SHP77 (cell line): ENCODE measurements at regions not wholly inside any gene's neighbourhood (a gene's known extent, or its start where the extent isn't known, plus 50 kb on each side); places are given as distances from the start of the nearest gene placed in this dataset.
"Not testable (repeated sequence)": the region's sequence is repeated elsewhere in the genome, so short reads cannot be mapped to it uniquely, and the experiment has no call there.

Source experiments
- DNase-seq, 2 experiments: peaks; one replicate each; lab custom pipeline; 2025; lab: John Stamatoyannopoulos, UW

DNA sequence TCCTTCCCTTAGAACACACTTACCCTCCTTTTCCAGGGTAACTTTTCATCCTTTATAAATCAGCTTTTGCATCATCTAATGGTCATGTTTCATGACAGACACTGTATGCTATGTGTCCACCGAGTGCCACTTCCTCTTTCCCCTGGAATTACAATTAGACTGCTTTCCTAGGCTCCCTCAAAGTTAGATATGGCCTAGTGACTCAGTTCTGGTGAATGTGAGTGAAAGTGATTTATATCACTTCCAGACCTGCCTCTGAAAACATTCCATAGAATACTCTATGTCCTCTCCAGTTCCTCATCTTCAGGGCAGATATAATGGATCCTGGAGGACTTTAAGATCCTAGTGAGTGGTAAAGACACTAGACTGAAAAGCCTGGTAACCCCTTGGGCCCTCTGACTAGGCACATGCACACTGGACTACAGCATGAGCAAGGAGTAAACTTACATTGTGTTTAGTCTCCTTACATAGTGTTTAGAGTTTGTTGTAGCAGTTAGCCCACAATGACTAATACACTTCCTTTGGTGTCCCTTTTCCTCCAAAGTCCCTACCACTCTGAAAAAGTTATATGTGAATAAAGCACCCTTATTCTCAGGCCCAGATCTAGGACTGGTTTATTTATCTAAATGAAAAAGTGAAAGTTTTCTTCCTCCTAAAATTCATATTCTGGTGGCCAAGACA, 59.3 kb downstream of the GPR88 start:
- no peak for DNase-seq

DNA sequence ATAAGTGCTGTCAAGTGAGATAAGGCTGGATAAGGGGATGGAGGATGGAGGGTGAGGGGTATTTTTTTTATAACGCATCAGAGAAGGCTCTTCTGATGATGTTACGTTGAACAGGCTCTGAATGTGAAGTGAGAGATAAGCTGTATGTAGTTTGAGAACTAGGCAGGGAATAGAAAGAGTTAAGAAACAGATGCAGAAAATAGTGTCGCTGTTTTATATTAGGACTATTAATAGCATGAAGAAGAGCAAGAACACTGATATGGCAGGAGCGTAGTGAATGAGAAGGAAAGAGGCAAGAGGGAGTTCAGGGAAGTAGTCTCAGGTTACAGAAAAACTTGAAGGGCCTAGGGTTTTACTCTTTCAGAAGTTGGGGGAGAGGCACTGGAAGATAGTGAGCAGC, 59.8 kb downstream of the GPR88 start:
- no peak for DNase-seq

DNA sequence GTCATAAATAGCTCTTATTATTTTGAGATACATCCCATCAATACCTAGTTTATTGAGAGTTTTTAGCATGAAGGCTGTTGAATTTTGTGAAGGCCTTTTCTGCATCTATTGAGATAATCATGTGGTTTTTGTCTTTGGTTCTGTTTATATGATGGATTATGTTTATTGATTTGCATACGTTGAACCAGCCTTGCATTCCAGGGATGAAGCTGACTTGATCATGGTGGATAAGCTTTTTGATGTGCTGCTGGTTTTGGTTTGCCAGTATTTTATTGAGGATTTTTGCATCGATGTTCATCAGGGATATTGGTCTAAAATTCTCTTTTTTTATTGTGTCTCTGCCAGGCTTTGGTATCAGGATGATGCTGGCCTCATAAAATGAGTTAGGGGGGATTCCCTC, 62.4 kb downstream of the GPR88 start:
- not testable (repeated sequence) for DNase-seq

DNA sequence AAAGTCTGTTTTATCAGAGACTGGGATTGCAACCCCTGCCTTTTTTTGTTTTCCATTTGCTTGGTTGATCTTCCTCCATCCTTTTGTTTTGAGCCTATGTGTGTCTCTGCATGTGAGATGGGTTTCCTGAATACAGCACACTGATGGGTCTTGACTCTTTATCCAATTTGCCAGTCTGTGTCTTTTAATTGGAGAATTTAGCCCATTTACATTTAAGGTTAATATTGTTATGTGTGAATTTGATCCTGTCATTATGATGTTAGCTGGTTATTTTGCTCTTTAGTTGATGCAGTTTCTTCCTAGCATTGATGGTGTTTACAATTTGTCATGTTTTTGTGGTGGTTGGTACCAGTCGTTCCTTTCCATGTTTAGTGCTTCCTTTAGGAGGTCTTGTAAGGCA, 64.1 kb downstream of the GPR88 start:
- DNase-seq, result not testable (repeated sequence)

DNA sequence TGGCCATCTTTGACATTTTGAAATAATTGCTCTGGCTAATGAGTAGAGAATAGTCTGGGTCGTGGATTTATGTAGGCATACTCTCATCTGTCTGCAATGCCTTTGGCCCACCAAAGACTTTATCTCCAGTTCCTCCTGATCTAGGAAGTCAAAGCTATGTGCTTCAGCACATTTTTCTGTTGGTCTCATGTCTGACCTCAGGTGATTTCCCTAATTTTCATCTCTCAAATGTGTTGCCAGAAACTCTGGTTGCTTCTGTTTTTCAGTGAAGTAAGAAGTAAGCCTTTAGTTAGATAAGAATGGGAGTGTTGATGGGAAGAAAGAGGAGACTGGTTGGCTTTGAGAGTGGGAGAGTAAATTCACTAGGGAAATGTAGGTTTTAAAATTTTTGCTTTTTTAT, 66.4 kb downstream of the GPR88 start:
- DNase-seq, result no peak

DNA sequence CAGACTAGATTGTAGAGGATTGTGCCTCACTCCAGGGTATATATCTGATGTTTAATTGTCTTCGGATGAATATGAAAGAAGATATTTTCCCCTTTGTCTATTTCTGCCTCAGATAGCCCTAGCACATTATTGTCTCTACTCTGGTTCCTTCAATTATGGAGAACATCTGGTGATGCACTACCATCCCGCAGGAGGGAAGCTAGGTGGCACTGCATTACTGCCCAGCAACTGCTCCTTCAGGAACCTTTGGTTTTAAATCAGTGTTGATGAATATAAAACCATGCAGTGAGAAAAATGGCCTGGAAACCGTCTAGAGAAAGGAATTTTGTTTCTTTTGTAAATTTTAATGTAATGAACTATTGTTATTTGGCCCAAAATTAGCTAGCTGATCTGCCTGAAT, 68.5 kb downstream of the GPR88 start:
- DNase-seq, result peak in 1 of 2 experiments; percentile 19

DNA sequence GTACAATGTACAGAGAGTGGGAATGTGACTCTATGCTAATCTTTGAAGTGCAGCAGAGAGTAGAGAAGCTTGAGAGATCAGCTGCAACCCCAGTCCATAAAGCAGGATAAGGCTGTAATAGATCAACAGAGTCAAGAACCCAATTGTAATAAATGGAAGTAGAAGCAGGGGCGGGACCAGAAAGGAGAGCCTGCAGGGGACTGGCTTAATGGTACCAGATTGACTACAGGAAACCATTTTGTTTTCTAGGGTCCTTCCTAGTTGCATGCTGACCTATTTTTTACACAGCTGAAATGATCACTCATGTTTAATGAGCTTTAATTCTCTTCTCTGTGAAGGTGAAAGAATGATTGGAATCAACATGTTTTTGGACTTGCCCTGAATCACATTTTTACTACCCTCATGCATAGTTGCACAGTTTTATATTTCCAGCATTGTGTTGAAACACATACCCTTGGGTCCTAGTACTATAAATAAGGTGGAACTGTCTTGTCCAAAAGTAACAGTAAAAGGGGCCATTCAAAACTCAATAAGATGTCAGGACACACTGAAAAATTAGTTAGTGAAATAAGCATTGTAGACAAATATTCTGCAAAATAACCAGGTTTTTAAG, 69.8 kb downstream of the GPR88 start:
- no peak for DNase-seq

DNA sequence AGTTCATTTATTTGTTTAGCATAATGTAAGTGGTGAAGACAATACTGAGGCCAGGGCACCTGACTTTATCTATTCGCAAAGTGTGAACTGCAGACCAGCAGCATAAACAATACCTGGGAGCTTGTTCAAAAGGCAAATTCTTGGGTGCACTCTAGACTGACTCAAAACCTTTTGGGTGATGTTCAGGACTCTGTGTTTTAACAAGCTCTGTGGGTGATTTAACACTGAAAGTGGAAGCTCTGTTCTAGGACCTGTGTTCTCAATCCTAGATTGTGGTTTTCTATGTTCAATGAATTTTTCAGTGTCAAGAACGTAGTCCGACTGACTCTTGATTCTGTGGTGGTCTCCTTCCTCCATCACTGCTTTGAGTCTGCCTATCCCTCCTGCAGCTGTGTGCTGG, 71.9 kb downstream of the GPR88 start:
- no peak for DNase-seq

DNA sequence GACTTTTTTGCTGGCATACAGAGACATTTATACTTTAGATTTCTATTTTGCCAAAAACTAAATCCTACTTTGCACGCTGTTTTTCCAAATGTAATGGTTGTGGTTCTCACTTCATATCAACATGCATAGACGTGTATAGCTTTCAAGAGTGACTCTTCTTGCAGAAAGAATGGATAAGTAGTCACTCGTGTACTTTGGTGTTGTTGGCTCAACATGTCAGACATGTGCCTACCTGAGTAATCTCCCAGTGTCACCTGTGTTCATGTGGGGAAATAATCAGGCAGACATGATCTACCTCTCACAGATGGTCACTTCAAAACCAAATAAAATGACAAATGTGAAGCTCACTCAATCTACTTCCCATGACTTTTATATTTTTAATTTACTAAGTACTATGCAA, 73.1 kb downstream of the GPR88 start:
- no peak for DNase-seq

DNA sequence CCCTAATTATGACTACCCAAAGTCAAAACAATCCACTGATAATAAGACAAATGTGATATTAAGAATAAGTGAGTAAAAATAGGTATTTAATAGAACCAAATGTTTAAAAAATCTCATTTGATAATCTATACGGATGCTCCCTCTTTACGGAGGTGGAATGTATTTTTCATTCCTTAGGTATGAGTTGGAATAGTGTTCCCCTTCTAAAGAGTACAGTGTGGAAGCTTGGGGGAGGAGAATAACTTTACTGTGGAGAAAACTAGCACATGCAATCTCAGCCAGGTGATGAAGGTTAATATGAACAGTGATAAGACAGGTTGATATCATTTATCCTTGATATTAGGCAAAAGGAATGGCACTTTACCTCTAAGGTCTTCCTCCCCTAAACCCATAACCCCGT, 74.6 kb downstream of the GPR88 start:
- no peak for DNase-seq

DNA sequence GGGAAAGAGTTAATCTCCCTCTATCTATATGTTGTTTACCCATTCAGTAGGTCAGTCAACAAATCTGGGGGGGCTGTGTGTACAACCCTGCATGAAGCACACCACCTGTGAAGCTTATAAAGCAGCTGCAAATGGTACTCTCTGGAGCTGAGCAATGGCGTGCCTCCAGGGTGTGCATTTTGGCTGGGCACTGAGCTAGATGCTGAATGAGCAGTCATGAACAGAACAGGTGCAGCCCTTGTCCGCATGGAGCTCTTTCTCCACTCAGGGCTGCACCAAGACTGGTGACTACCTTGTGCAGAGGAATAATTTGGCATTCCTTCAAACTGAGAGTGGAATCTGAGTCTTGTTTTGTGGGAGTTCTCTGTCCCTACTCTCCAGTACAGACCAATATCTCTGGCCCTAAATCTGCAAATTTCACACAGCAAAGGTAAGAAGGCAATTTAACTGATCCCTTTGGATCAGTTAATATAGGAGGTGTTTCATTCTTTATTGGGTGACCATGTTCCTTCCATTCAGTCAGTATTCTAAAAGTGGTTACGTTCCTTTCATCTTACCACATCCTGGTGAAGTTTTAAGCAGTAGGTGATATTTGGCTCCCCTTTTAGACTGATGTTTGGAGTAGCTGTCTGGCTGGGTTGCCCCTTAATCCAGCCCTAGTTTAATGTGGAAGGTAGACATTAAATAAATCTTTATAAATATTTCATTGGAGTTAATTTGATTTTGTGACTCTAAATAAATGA, 76.0 kb downstream of the GPR88 start:
- no peak for DNase-seq

DNA sequence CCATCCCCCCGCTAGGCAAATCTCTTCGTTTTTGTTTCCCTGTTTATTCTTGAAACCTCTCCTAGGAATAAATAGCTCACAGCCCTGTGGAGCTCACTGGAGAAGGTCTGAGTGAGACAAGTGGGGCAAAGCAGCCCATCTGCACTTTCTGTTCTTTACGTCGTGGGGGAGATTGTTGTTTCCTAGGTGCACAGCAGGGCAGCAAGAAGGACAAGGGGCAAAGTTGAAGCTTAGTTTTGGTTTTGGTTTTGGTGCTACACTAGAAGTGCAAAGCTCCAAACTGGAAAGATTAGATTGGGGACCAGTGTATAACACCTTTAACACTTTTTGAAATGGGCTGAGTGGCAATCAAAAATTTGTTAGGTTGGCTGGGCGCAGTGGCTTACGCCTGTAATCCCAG, 76.6 kb downstream of the GPR88 start:
- DNase-seq, result no peak

DNA sequence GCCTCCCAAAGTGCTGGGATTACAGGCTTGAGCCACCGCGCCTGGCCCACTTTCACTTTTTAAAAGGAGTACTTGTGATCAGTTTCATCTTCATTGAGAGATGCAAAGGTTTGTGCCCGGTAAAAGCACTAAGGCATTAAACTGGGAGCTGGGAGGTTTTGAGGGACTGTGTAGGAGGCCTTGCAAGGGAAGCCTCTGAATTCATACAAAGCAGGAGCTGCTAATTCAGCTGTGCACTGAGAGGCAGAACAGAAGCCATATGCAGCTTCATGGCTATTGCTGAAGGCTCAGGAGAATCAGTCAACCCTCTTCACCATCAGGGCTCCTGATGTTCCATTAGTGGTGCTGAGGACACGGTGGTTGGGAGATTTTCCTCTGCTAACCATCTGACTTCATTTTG, 77.7 kb downstream of the GPR88 start:
- DNase-seq, result no peak

DNA sequence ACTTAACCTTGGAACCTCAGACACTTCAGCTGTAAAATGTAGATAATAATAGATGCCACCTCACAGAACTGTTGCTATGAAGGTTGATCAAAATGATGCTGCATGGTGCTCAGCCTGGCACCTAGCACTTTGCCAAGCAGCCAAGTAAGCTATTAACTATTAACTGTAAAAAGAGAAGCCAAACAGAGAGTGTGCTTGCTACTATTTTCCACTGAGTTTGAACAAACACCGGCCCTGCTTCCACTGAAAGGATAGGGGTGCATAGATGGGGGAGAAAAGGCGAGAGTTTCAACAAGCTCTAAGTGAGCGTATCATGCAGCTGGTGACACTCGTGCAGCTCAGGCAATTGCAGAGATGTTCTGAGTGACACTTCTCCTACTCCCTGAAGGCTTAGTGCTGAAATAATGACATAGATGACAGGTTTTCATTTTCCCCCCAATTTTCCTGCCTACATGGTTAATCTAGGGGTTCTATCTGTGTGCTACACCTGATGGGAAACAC, 78.2 kb downstream of the GPR88 start:
- no peak for DNase-seq

DNA sequence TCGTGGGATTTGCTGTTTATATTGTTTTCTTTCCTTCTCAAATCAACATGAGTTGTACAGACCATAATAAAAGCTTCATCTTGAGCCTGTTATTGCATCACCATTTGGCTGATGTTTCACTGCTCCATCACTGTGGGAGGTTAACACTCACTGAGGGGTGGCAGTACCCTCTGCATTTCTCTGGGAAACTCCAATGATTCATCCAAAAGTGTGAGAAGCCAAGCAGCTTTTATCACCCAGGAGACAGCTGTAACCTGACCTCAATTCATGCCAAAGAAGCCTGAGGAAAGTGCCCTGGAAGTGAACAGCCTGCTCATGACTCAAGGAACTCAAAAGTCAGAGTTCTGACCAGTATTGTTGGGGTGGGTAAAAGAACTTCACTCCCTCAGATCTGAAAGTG, 84.1 kb downstream of the GPR88 start:
- no peak for DNase-seq

DNA sequence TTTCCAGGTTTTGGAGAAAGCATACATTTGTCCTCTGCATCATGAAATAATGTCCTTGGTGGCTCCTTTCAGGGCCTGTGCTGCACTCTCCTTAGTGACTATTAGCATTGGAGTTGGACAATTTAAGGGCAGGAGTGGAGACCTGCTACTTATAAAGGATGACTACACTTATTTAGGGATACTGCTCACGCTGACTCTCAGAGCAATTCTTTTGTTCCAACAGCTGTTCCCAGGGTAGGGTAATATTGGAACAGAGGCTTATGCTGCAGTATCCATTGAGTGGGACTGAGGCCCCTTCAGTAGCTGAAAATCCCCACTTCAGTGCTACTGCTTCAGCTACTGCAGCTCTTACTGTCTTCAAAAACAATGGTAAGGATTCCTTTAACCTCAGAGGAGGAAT, 84.6 kb downstream of the GPR88 start:
- DNase-seq, result no peak

DNA sequence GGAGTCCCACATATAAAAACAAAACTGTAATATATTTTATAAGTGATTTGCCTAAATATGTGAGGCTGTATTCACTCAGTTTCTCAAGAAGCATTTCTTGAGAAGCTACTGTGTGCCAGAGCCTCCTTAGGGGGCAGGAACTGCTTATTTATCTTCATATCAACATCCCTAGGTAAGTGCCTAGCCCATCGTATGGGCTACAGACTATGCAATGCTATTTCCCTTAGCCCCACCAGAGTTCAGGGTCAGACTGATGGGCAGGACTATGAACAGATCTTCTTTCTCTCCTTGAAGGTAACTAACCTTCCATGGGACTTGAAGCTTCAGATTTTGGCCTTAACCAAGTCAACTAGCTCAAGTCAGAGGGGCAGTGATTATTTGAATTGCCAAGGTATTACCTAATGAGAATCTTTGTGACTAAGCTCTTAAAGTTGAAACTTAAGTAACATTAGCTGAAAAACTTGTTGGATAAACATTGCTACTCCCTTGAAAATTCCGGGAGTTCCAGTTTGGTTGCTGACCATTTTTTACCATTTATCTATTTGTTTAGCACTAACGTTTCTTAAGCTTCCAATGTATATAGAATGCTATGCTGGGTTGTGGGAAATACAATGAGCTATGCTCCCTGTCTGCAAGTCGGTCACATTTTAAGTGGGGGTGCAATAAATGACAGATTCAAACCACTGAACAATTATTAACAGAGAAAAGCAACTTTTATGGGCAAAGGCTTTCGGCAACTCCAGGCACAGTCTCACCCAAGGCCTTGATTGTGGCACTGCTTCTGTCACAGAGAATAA, 85.2 kb downstream of the GPR88 start:
- DNase-seq, result no peak

DNA sequence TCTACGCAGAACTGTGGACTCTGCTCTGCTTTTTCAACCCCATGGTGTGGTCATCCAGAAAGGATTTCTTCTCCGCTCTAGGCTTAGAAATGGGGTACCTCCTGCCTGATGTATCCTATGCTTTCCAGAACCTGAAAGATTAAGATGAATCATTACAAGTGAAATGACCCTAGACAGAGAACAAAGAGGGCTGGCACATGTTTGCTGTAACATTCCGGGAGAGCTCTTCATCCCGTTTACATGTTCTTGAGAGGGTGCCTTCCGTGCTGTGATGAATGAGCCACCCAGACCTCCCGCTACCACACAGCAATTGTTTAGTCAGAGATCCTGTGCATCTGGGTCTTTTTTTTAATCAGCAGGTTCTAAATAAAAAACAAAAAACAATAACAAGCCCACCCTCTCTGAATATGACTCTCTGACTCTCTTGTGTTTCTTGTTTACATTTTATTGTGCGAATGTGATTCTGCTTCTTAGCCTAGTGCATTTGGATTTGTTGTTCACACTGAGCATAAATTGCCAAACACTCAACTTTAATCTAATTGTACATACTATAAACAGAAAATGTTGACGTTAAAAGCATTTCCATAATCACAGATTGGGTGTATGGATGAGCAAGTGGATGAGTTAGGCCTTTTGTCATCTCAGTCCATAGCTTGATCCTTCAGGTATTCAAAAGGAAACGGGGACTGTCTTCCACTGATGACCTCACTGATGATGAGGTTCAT, 87.1 kb downstream of the GPR88 start:
- DNase-seq, result no peak

DNA sequence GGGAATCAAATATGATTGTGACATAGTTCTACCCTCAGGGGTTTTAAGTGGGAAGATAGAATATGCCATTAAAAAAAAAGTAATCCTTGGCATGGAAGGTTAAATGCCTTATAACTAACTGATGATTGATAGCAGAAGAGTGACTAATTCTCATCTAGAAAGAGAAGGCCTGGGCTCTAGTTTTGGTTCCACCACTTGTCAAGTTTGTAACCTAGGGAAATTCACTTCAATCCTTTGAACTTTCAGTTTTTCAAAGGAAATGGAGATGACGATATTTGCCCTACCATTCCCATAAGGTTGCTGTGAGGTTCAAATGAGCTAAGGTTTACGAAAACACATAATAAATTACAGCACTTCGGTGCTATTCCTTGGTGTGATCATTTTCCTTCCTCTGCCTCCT, 88.5 kb downstream of the GPR88 start:
- DNase-seq, result no peak

DNA sequence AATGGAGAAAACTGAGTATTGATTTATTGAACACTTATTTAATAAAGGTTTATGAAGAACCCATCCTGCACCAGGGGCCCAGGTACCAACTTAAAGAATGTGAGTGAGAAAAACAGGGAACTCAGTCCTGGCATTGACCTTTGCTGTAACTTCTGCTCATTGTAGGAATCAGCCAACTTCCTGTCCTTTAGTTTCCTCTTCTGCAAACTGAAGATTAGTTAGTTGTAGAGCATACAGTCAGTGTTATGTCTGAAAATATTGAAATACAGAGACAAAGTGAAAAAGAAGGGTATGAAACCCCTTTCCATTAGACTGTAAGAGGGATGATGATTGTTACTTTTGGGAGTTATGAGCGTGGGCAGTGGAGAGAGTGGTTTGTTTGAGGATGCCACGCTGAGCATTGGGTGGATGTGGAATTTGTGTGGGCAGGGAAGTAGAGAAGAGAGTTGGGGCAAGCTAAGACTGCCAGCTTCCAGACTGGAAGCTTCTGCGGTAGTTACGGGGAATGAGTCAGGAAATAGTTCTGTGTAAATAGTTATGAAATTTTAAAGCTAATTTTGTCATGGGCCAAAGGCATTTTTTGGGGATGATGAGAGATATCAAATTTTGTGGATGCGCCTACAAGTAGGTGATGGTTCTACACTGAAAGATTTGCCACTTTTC, 89.2 kb downstream of the GPR88 start:
- no peak for DNase-seq

DNA sequence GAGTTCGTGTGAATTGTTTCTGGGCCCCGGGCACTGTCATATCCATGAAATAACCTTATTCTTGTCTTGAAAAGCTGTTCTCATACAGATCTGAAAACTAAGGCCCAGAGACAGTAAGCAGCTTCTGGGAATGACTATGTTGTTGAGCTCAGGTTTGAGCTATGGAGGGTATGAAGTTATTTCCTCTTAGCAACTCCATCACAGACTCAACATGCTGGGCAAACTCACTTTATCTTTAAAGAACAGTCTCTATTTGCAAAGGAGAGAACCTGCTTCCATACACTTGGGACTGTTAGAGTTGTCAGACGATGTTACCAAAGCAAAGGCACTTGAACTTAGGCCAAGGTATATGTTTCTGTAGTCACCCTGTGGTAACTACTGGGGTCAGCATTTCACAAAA, 90.0 kb downstream of the GPR88 start:
- no peak for DNase-seq
